Suppressor macrophage treated with lipopolysaccharide for 4 hours (primary cell): ENCODE measurements at regions not wholly inside any gene's neighbourhood (a gene's known extent, or its start where the extent isn't known, plus 50 kb on each side); places are given as distances from the start of the nearest gene placed in this dataset.

Source experiments
- DNase-seq: peaks from one replicate; pipeline ENCODE4 v3.0.0-alpha.2; 2020

DNA sequence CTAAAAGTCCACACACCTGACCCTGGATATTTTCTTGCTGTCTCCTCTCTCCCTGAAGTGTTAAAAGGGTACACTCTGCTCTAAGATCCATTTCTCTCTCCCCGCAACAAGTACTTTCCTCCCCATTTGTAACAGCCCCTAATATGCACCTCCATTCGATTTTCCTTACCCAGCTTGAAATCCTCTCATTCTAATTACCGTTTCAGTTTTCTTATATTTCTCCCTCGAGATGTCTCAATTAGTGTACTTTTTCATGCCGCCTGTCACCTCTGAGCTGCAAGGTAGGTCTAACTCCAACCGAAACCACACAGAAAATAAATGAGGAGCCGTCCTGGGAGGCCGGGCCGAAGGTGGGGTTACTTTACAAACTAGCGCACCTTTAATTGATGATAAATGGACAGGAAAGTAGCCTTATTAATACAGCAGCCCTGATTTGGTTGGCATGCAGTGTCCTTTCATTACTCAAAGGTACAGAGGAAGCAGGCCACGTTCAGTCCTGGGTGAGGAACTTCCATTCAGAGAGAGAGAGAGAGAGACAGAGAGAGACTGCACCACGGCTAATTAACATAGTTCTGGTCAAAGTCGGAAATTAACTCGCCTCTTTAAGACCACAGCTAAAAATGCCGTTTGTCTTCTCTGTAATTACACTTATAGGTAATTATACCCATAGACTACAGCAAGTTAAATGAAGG is 319.9 kb downstream of the ARRDC4 start:
- no peak for DNase-seq

DNA sequence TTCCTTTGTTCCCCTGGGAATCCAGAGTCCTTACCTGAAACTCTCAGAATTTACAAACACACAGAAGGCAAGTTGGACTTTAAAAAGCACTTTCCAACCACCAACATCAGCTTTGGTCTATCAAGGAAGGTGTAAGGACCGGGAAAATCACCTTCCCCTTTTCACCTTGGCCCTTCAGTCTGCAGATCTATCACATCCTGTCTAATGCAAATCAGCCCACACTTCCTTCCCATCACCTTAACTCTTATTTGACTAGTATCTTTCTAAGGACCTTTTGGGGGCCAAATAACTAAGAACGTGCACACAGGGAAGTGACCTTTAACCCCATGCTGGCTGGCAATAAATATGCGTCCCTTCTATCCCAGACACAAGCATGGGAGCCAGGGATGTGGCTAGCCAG is 320.6 kb downstream of the ARRDC4 start:
- DNase-seq = no peak

DNA sequence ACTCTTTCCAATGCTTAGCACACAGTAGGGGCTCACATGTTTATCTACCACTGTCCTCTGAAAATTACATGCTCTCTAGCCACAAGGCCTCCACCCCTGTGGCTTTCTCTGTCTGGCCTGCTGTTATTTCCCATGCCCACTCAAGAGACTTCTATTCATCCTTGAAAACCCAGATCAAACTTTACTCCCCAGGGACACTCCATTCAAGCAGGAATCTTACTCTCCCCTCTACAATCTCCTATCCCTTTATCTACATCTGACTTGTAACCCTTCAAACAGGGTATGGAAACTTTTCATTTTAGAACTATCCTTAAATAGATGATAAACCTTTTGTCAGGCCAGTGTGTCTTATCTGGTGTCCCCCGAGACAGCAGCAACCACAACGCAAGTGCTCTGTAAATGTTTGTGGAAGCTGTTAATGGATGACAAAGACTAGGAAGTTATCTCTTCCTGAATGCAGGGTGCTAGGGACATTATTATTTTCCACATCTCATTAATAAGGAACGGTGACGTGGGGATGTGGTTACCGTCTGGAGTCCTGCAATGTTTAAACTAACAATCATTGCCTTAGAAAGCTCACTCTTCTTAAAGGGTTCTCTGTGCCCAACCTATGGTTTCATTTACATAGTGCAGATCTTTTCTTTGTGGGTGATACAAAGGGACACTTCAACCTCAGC is 322.3 kb downstream of the ARRDC4 start:
- no peak for DNase-seq

DNA sequence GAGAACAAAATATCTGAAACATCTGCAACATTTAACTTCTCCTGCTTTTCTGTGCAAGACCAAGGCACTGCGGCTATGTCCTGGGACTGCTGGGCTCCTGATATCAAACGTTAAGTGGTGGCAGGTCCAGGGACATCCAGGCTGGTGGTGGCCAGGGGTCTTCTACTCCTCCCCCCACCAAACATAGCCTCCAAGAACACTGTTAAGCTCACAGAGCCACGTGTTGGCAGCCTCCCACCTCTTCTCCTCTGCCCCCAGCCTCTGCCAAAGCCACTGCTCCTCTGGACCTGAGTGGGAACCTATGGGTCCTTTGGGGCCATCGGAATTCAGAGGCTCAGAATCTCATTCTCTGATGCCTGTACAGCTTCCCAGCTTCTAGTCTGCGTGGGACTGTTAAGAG is 325.7 kb downstream of the ARRDC4 start:
- no peak for DNase-seq

DNA sequence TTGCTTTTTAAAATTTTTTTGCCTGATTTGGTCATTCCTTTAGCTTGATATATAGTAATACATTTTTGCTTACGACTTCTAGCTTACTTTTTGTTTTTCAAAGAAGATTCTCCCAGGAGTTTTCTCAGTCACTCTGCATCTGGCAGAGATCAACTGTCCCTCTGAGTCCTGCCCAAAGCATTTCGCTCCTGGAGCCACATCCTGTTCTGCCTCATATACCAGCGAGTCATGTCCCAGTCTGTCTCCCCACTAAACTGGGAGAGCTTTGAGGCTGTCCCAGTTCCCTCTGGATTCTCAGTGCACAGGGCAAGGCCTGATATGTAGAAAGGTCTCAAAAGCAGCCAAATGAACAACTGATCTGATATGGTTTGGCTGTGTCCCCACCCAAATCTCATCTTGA is 326.3 kb downstream of the ARRDC4 start:
- DNase-seq = no peak

DNA sequence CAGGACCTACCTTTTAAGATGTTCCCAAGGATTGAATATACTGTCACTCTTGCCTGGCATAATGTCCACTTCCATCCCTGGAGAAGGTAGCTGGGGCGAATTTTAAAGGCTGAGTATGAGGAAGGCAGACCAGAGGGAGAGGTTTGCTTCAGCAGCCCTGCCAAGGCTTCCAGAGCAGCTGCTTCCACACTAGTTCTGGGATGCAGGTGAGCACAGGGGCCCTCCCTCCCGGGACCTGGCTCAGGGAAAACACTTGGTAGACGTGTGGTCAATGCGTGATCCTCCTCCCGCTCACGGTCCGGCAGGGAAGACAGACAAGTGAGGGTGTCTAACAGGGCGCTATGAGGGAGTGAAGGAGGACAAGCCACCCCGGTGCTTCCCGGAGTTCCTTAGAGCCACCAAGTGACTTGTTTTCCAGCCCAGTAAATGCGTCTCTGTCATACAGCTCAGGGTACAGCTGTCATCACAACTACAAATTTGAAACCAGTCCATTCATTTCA is 327.6 kb downstream of the ARRDC4 start:
- no peak for DNase-seq

DNA sequence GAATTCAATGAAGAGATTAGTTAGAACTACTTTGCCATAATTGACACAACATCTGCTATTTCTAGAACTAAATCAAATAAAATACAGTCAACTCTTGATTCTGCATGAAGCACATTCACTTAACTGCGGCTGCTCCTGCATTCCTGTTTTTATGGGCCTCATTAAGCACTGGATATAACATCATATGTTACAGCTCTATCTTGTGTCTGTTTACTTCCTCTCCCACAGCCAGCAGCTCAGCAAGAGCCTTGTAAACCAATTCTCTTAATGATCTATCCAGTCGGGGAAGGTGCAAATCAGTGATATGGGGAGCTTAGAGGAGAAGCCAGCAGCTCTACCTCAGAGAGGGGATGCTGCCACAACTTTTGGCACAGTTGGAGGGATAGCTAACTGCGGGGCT is 329.2 kb downstream of the ARRDC4 start:
- no peak for DNase-seq

DNA sequence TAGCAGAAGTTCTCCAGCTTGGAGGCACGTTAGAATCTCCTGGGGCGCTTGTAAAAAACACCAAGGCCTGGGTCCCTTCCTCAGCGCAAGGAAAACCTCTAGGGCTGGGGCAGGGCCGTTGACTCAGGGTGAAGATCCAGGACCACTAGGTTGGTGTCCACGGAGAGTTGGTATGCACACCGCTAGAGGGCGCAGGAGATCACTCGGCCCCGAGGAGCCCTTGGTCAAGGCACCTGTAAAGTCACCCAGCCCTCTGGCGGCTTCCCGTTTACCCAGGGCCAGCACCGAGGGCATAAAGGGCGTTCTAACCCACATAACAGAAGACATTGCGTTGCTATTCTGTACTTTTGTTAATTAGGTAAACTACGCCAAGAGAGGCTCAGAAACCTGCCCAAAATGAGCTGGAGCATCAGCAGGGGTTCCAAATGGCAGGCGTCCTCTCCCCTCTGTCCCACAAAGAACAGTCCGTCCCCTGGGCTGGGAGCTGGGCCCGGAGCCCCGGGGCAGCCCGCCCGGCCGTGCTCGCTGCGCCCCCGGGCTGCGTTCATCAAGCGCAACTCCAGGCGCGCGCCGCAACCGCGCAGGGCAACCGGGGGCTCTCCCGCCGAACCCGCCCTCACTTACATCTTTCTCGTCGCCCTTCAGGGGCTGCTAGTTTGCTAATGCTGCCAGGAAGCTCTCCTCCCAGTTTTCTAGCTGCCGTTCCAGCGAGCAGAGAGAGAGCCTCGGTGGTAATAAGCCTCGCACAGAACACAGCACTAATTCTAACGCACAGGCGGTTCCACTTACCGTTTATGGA is 332.1 kb downstream of the ARRDC4 start:
- DNase-seq = peak; percentile 55

DNA sequence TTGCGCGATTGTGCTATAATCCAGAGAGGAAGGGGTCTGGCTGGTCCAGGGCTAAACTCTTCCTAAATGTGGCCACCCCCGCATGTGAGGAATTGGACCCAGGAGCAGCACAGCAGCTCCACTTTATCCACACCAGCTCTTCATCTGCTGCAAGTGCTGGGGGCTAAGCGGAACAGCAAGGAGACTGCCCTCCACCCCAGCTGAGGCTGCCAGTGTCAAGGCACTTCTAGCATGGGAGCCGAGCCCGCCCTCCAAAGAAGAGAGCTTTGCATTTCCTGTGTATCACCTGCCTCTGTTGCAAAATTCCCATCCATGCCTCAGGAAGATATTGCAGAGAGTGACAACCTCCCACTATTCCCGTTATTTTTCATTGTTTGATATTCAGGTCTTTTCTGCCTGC is 333.6 kb downstream of the ARRDC4 start:
- DNase-seq = no peak

DNA sequence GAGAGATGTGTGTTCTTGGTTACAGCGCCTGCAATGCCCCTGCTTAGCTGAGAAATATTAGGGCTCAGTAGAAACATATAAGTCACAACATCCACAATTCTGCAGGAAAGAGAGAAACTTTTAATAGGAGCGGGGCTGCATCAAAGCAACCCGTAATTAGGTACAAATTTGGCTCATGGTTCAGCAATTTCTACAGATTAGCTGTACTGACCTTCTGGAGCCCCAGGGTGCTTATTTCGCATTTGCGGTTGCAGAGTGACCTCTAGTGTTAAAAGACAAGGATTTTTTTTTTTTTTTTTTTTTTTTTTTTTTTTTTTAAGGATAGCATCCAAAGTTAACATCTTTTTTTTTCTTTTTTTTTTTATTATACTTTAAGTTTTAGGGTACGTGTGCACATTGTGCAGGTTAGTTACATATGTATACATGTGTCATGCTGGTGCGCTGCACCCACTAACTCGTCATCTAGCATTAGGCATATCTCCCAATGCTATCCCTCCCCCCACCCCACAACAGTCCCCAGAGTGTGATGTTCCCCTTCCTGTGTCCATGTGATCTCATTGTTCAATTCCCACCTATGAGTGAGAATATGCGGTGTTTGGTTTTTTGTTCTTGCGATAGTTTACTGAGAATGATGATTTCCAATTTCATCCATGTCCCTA is 334.7 kb downstream of the ARRDC4 start:
- DNase-seq = peak; percentile 37

DNA sequence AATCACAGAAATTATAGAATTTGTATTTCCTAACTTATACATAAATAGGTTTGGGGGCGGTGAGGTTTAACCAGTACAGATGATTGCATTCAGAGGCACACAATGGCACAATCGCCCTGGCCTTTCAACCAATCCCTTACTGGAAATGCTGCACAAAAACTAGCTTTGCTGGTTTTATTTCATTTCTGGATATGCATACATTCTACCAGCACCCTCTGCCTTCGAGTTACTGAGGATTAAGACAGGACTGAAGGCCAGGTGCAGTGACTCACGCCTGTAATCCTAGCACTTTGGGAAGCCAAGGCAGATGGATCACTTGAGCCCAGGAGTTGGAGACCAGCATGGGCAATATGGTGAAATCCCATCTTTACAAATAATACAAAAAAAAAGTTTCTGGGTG is 336.1 kb downstream of the ARRDC4 start:
- DNase-seq = no peak

DNA sequence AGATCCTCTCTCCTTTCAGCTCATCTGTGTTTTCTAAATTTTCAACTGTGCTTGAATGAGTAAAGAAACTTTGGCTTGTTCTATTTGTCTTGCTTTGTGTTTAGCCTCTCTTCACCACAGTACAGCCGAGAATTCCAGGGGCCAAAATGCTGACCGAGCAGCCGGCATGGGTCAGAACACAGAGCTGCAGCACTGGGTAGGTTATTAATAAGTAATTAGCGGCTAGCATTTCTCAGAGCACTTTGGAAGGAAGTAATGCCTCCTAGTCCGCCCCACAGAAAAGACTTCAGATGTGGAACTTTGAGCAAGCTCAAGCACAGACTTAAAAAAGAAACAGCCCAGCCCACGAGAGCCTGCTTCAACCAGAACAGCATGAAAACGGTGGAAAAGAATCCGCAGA is 343.9 kb downstream of the ARRDC4 start:
- DNase-seq = no peak

DNA sequence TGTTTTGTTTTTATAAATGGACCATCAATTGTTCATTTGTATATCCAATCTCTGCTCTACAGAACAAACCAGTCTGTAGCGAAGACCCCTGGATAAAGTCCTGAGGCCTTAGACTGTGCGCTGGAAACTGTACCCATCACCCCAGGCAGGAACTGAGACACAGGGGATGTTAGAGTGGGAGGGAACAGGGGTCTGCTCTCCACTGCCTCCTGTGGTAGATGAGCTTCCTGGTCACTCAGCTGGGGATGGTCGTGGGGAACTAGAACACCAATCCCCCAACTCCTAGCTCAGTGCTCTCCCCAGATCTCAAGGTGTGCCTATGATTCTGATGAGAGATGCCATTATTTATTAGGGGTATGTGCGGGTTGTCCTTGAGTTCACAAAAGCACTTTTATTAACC is 340.2 kb upstream of the IGF1R start:
- DNase-seq = no peak

DNA sequence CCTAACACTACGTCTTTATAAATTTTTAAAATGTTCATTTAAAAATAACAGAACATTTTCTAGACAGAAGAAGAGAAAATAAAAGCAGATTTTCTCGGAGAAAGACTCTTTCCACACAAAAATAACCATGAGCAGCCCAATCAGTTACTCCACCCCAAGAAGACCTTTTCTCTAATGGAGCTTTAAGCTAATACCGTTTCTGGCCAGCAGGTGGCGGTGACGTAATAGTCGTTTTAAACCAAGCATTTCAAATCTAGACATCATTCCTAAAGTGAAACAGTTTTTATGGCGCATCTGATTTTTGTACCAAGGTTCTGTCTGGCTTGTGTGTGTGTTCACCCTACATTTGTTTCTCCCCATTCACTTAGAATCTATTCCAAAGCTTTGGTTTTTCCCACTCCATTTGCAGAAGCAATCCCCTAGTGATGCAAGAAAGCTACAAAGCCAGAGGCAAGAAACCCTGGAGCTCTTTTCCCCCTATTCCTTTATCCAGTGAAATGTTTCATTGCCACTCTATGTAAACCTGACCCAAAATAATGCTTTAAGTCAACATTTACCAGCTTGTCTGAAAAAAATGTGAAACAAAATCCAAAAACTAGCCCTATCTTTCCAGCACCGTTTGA is 336.7 kb upstream of the IGF1R start:
- DNase-seq = peak; percentile 88

DNA sequence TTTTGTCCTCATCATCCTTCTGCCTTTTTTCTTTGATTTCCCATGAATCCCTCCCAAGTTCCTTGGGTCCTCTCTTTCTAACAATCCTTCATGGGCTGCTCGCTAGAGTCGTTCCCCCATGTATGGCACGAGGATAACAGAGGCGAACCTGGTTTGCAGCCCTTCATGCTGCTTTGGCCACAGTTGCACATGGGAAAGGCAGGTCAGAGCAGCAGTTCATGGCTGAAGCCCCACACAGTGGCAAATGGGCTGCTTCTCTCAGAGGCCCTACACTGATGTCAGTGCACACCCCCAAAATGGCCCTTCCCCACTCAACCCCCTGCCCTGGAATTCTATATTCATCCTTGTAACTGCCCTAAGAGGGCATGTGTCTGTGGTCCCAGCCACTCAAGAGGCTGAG is 335.4 kb upstream of the IGF1R start:
- no peak for DNase-seq

DNA sequence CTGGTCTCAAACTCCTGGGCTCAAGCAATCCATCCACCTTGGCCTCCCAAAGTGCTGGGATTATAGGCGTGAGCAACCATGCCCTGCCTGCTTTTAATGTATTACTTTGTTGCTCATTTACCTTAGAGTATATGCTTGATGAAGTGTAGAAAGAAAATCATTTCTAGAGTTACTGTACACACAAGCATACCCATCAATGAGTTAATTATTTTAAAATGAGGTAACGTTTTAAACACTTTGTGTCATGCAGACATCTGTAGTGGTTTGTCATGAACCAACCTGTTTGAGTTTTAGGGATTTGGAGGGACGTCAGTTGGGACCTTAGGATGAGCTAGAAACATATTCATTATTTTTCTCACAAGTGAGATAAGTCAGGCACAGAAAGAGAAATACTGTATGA is 332.4 kb upstream of the IGF1R start:
- DNase-seq = no peak

DNA sequence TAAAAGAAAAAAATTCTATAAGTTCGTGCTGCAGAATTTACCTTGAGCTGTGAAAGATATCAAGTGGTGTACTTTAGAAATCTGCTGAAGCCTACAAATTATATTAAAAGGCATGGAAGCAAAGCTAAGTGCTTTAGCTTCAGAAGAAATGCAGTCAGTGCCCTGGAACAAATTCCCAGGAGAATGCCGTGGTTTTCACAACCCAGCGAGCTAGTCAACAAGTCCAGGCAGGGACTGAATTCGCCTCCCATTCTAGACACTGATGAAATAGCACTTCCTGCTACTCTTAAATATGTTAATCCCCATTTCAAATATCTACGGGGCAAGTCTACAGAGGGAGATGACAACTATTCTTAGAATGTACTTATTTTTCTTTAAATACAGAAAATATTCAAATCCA is 326.4 kb upstream of the IGF1R start:
- DNase-seq = no peak

DNA sequence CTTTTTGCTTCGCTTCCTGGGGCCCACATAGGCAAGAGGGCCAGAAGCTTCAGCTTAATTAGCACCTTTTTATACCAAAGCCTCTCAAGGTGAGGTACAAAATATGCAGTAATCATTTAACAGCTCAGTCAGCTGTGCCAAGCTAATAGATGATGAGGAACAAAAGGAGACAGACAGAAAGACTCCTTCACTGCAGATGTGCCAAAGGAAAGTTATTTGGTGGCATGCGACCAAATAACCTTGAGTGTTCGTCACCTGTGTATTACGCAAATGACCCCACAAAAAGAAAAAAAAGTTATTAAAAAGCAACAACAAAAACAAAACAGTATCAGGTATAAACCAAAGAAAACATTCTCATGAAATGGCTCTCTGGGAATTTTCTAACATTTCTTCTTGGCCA is 325.8 kb upstream of the IGF1R start:
- no peak for DNase-seq

DNA sequence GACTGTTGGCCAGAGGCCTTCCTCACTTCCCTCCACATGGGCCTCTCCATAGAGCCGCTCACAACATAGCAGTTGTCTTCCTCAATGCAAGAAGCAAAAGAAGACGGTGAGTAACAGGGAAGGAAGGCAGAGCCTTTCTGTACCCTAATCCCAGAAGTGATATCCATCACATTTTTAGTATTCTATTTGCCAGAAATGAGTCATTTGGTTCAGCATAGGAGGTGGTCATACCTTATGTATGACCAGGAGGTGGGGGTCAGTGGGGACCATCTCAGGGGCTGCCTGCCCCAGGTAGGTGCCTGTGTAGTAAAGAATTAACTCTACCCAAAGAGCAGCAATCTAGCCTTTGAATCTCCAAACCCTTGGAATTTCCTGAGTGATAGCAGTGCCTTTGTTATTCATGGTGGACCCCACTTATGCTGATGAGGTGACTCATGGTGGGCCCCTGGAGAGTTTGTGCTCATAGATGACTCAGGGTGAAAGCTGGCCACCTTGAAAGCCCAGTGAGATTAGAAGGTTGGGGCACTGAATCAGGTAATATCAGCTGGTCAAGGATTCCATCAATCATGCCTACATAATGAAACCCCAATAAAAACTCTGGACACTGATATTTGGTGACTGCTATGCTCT is 323.9 kb upstream of the IGF1R start:
- no peak for DNase-seq

DNA sequence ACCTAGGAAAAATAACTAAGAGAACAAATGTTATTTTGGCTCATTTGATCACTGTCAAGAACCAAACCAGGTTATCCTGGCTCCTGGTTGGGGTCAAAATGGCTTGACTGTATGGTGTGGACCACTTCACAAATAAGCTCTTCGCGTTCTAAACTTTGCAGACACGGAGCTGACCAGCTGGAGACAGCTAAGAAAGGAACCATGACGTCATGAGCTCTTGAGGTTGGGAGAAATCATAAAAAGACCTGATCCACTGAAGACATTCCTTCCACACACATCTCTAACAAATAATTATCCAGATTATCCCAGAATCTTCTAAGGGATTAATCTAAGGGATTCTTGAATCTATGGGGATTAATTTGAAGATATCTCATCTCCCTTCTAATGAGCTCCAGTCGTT is 321.5 kb upstream of the IGF1R start:
- no peak for DNase-seq

DNA sequence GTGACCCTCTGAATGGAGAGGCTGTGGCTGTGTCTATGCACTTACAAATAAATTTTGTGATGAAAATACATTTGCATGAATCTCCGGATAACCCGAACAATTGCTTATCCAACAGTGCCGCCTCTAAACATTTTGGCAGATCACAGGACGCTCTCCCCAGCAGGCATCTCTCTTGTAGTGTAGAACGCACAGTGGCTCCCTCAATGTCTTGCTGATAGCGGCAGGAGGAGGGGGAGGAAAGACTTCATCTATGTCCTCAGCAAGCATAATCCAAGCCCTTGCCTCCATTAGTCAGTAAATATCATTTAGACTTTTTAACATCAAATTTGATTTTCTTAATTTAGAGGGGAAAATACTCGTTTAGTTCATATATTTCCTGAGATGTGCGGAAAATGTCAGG is 318.1 kb upstream of the IGF1R start:
- no peak for DNase-seq

DNA sequence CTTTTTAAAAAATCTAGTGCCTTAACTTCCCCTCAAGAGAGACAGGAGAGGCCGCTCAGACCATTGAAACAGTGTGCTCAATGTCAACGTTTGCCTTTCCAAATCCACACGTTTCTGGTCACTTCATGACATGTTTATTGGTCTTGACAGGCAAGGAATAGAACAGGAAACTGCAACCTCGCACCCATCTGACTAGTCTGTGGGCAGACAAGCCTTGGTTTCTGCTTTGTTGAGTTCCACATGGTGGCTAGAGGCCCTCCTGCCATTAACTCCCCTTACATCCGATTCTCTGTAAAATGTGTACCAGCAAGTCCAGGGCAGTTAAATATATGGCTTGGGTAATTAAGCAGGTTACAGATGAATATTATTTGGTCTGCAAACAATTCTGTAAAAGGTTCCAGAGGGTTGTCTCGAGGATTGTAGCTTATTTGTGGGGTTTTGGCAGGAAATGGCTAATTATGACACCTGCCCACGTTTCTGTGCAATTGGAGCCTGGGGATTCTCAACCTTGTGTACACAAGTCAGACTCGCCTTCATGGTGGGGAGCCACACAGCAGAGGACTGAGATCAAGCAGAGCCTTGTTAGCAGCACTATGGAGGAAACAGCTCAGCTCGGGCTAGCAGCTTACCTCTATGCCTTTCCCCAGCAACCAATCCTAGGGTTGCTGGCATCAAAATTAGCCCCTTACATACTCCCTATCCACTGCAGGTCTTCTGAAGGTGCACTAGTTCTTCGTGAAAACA is 317.5 kb upstream of the IGF1R start:
- DNase-seq = no peak
